A549 (cell line): ENCODE measurements at regions not wholly inside any gene's neighbourhood (a gene's known extent, or its start where the extent isn't known, plus 50 kb on each side); places are given as distances from the start of the nearest gene placed in this dataset.

Source experiments
- ATAC-seq, 2 experiments: fragments of 200-7000 bp in 1 of 2; fragments of >200 bp in 1 of 2; cut with Nextera tagmentation in 1 of 2; cut with Tn5 transposase in 1 of 2; 3 replicates each; pipeline versions ENCODE4 v1.8.0 to v1.9.1; 2018 to 2020; ENCODE audit warnings: mild to moderate bottlenecking in 1 of 2, moderate library complexity in 1 of 2
- CTCF ChIA-PET: fragments of 300-600 bp; sonication (Branson Sonifier 250); formaldehyde crosslinking; extraction: SDS; loops from one replicate; lab custom pipeline; 2021; ENCODE audit warnings: antibody characterized with exemption, inconsistent platforms; lab: Yijun Ruan, JAX
- POLR2A ChIA-PET: fragments of 350-600 bp; formaldehyde crosslinking; extraction: SDS; loops from one replicate; lab custom pipeline; 2021; ENCODE audit warnings: antibody characterized with exemption, inconsistent platforms; lab: Yijun Ruan, JAX
- DNase-seq, 2 experiments: peaks; one replicate each; pipeline versions ENCODE4 v3.0.0 to v3.0.0-alpha.2; 2011 to 2016; ENCODE audit warnings: low read depth in 1 of 2, low spot score in 1 of 2
- FAIRE-seq: peaks from 2 replicates; lab custom pipeline; 2011; peaks lifted over from hg19 to GRCh38; lab: Jason Lieb, UNC
- H3K27ac ChIP-seq, 2 experiments: fragments of >200 bp; sonication (Bioruptor Twin); formaldehyde crosslinking; 3 replicates each; pipeline ENCODE4 v1.5.1; 2016 to 2017
- H3K4me1 ChIP-seq: fragments of >200 bp; sonication (Bioruptor Twin); formaldehyde crosslinking; 3 replicates; pipeline ENCODE4 v1.6.1; 2016
- H3K4me2 ChIP-seq: fragments of >200 bp; sonication (Bioruptor Twin); formaldehyde crosslinking; 3 replicates; pipeline ENCODE4 v1.6.1; 2016
- H3K4me3 ChIP-seq: fragments of >200 bp; sonication (Bioruptor Twin); formaldehyde crosslinking; 3 replicates; pipeline ENCODE4 v1.5.1; 2016
- H3K9me3 ChIP-seq: fragments of >200 bp; sonication (Bioruptor Twin); formaldehyde crosslinking; 3 replicates; pipeline ENCODE4 v1.6.1; 2016
- BHLHE40 ChIP-seq: IDR thresholded peaks from 2 replicates; pipeline ENCODE4 v1.6.1; 2012; ENCODE audit warnings: low read depth, low read length, inconsistent platforms
- CBX2 ChIP-seq: fragments of 200-600 bp; sonication (generic); IDR thresholded peaks from 2 replicates; pipeline ENCODE4 v1.6.1; 2016; ENCODE audit warnings: low read depth, mild to moderate bottlenecking, borderline replicate concordance
- CBX8 ChIP-seq: fragments of 200-600 bp; sonication (generic); IDR thresholded peaks from 2 replicates; pipeline ENCODE4 v1.6.1; 2016
- CEBPB ChIP-seq, 2 experiments: fragments of >200 bp in 1 of 2; sonication (Bioruptor Twin) in 1 of 2; formaldehyde crosslinking in 1 of 2; IDR thresholded peaks; 2 replicates each; pipeline ENCODE4 v1.6.1; 2012 to 2016
- CHD2 ChIP-seq: fragments of 150-350 bp; IDR thresholded peaks from 2 replicates; pipeline ENCODE4 v1.6.1; 2014; ENCODE audit warnings: low read length; ENCODE audit not compliant: partially characterized antibody
- CTCF ChIP-seq: fragments of >200 bp; sonication (Bioruptor Twin); formaldehyde crosslinking; IDR thresholded peaks from 3 replicates; pipeline ENCODE4 v1.5.1; 2016
- EP300 ChIP-seq, 2 experiments: fragments of >200 bp; sonication (Bioruptor Twin); formaldehyde crosslinking; IDR thresholded peaks; 2 replicates in 1 of 2; 3 replicates in 1 of 2; pipeline ENCODE4 v1.6.1; 2016 to 2017
- ESRRA ChIP-seq: fragments of 150-350 bp; IDR thresholded peaks from 2 replicates; pipeline ENCODE4 v1.6.1; 2014; ENCODE audit warnings: mild to moderate bottlenecking, low read length, borderline replicate concordance
- FOSL2 ChIP-seq, 2 experiments: fragments of 450-650 bp in 1 of 2; fragments of >200 bp in 1 of 2; sonication (Bioruptor Twin) in 1 of 2; formaldehyde crosslinking; IDR thresholded peaks; 2 replicates each; pipeline versions ENCODE4 v1.5.0 to v1.6.1; 2016 to 2020; ENCODE audit warnings: mild to moderate bottlenecking in 1 of 2, moderate library complexity in 1 of 2
- FOXS1 ChIP-seq: fragments of 250-450 bp; sonication (Bioruptor Pico); IDR thresholded peaks from 2 replicates; pipeline ENCODE4 v1.5.0; 2020; ENCODE audit warnings: mild to moderate bottlenecking, moderate library complexity
- HOXA7 ChIP-seq: fragments of 250-450 bp; sonication (Bioruptor Pico); IDR thresholded peaks from 2 replicates; pipeline ENCODE4 v1.5.0; 2020; ENCODE audit warnings: mild to moderate bottlenecking, moderate library complexity
- JUNB ChIP-seq: fragments of >200 bp; sonication (Bioruptor Twin); formaldehyde crosslinking; IDR thresholded peaks from 2 replicates; pipeline ENCODE4 v1.6.1; 2016
- KDM5A ChIP-seq: fragments of 200-600 bp; sonication (generic); IDR thresholded peaks from 2 replicates; pipeline ENCODE4 v1.6.1; 2016; ENCODE audit warnings: antibody characterized with exemption, mild to moderate bottlenecking
- MAFK ChIP-seq: fragments of 450-650 bp; IDR thresholded peaks from 2 replicates; pipeline ENCODE4 v1.6.1; 2014; ENCODE audit not compliant: partially characterized antibody
- MAX ChIP-seq: IDR thresholded peaks from 2 replicates; pipeline ENCODE4 v1.6.1; 2012
- MYC ChIP-seq: IDR thresholded peaks from 2 replicates; pipeline ENCODE4 v1.6.1; 2012; ENCODE audit warnings: mild to moderate bottlenecking, inconsistent platforms, low read length, improper control_type of control experiment, borderline replicate concordance
- NFE2L2 ChIP-seq: fragments of 150-350 bp; conservative IDR thresholded peaks from 2 replicates; pipeline ENCODE4 v1.6.1; 2014; ENCODE audit warnings: low read length
- NR3C1 ChIP-seq: fragments of >200 bp; sonication (Bioruptor Twin); formaldehyde crosslinking; IDR thresholded peaks from 3 replicates; pipeline ENCODE4 v1.6.1; 2017
- PBX3 ChIP-seq: IDR thresholded peaks from 2 replicates; pipeline ENCODE4 v1.6.1; 2012
- POLR2AphosphoS2 ChIP-seq: conservative IDR thresholded peaks from 2 replicates; pipeline ENCODE4 v1.6.1; 2012; ENCODE audit warnings: low read length, improper control_type of control experiment, inconsistent platforms
- RARB ChIP-seq: fragments of 250-450 bp; sonication (Bioruptor Pico); IDR thresholded peaks from 2 replicates; pipeline ENCODE4 v1.8.0; 2021; ENCODE audit warnings: mild to moderate bottlenecking, moderate library complexity
- RNF2 ChIP-seq: fragments of 200-600 bp; sonication (generic); IDR thresholded peaks from 2 replicates; pipeline ENCODE4 v1.6.1; 2016; ENCODE audit warnings: low read depth, mild to moderate bottlenecking, antibody characterized with exemption, moderate library complexity, borderline replicate concordance
- SMC3 ChIP-seq: fragments of >200 bp; sonication (Bioruptor Twin); formaldehyde crosslinking; IDR thresholded peaks from 3 replicates; pipeline ENCODE4 v1.6.1; 2018; ENCODE audit warnings: inconsistent platforms
- TP53 ChIP-seq: fragments of 250-450 bp; sonication (Bioruptor Pico); IDR thresholded peaks from 2 replicates; pipeline ENCODE4 v1.5.0; 2021; ENCODE audit warnings: mild to moderate bottlenecking, moderate library complexity
- ZC3H11A ChIP-seq: fragments of 450-650 bp; IDR thresholded peaks from 2 replicates; pipeline ENCODE4 v1.6.1; 2014; ENCODE audit warnings: antibody characterized with exemption, mild to moderate bottlenecking
- ZFP36 ChIP-seq: fragments of 450-650 bp; IDR thresholded peaks from 2 replicates; pipeline ENCODE4 v1.6.1; 2014; ENCODE audit warnings: borderline replicate concordance; ENCODE audit not compliant: partially characterized antibody
- WGBS: methylation state at CpG from one replicate; pipeline ENCODE4 v1.1.6; 2017; ENCODE audit errors: missing lambda C conversion rate; 5-methylcytosine and 5-hydroxymethylcytosine counted together

GRCh38 chr1:209354840-209355165 is 228.7 kb upstream of the CAMK1G start:
- no peak; a peak in 1 of 6 replicates for ATAC-seq
- H3K4me2 ChIP-seq: no peak overlapping the region
- POLR2A ChIA-PET: no interaction called here
- CTCF ChIA-PET: interaction anchor here (0.7 to 3.5 kb wide), 34 partner anchors 8 to 705 kb away, joined by 3 to 24 read pairs (median 4); no protein-coding TSS in a partner anchor
- TF ChIP-seq FOXS1: no peak
- no peak for TF ChIP-seq TP53 (CRISPR knock-in tag)
- TF ChIP-seq CBX8: no peak
- TF ChIP-seq, all 56 proteins: peak for 0
- Histone ChIP-seq H3K4me1 (no peaks in the 10 kb centered on the region), H3K9me3 (no peaks in the 10 kb centered on the region), H3K27ac (peak overlapping the region in 1 of 2 experiments; percentile 19; a peak in 1 of 6 replicates), H3K4me3 (no peak overlapping the region)
- FAIRE-seq (no peak), DNase-seq (no peak)
- WGBS: 62% methylated on average over 4 of the region's 4 CpGs

- no peak for ATAC-seq
- whole genome bisulfite sequencing: 75% methylated on average over 4 of the region's 4 CpGs
- TF ChIP-seq CHD2 (no peak), HOXA7 (CRISPR knock-in tag) (no peak), SMC3 (no peak), NR3C1 (no peak), ESRRA (no peak), CBX8 (no peak), MAX (no peak), CTCF (no peak), RNF2 (no peak), KDM5A (no peak), CBX2 (no peak), CEBPB (IDR thresholded peaks at IDR 0.05) (no peak)
- Histone ChIP-seq H3K4me3 (no peak overlapping the region), H3K9me3 (no peaks in the 10 kb centered on the region), H3K27ac (no peak overlapping the region), H3K4me1 (no peaks in the 10 kb centered on the region), H3K4me2 (no peak overlapping the region)
- no peak for FAIRE-seq
- CTCF ChIA-PET: interaction anchor here (0.6 to 3.5 kb wide), 11 partner anchors 9 to 703 kb away, joined by 3 to 24 read pairs (median 4); no protein-coding TSS in a partner anchor
- POLR2A ChIA-PET: no interaction called here
- no peak for DNase-seq
Observed at GRCh38 chr1:209355415-209355814, 228.1 kb upstream of the CAMK1G start.

- no peak overlapping the region for H3K27ac ChIP-seq
- H3K9me3 ChIP-seq: no peaks in the 10 kb centered on the region
- FAIRE-seq: no peak
- no peak overlapping the region for H3K4me2 ChIP-seq
- no peak overlapping the region for H3K4me3 ChIP-seq
- no peak for DNase-seq
- H3K4me1 ChIP-seq: no peaks in the 10 kb centered on the region
- TF ChIP-seq PBX3 (no peak), NFE2L2 (no peak), POLR2AphosphoS2 (no peak), HOXA7 (CRISPR knock-in tag) (no peak), ZC3H11A (no peak), MYC (no peak), ZFP36 (no peak), MAFK (no peak), JUNB (no peak), BHLHE40 (no peak), RARB (CRISPR knock-in tag) (no peak), EP300 (IDR thresholded peaks at IDR 0.05) (no peak), SMC3 (no peak), FOSL2 (IDR thresholded peaks at IDR 0.05) (no peak), FOSL2 (CRISPR knock-in tag; IDR thresholded peaks at IDR 0.05) (no peak), NR3C1 (no peak)
- no peak for ATAC-seq
- ChIA-PET POLR2A (no interaction called here), CTCF (interaction anchor here (0.6 kb wide), 1 partner anchor 1313 kb away, joined by 3 read pairs; no protein-coding TSS in a partner anchor)
- 83% methylated on average over 6 of the region's 6 CpGs for WGBS
Observed at GRCh38 chr1:209356976-209357377, 226.5 kb upstream of the CAMK1G start.
